CD4-positive, alpha-beta T cell treated with Interleukin-15 for 1 hour (primary cell): ENCODE measurements at regions not wholly inside any gene's neighbourhood (a gene's known extent, or its start where the extent isn't known, plus 50 kb on each side); places are given as distances from the start of the nearest gene placed in this dataset.

Experiments used
- DNase-seq: peaks from one replicate; pipeline ENCODE4 v3.0.0-alpha.2; 2020

DNA sequence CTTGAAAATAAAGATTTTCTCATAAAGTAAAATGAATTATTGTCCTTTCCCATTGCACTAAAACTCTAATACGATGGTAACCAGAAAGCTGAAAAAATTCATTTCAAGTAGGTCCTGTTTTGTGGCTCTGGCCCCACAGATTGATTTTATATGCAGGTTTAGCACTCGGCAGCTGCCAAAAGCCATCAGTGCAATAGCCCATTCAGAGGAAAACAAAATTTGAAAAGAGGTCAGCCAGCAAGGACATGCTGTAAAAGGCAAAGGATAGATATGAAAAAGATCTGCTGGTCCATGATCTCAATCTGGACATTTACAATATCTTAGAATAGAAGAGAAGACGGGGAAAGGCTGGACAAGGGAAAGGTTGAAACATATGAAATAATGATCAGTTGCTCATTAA lies 414.8 kb upstream of the NOVA1 start:
- DNase-seq: no peak

GRCh38 chr14:27013678-27014077 lies 415.8 kb upstream of the NOVA1 start:
- no peak for DNase-seq

GRCh38 chr14:27015065-27015464 lies 417.2 kb upstream of the NOVA1 start:
- DNase-seq: no peak

- no peak for DNase-seq
These were observed 427.8 kb upstream of the NOVA1 start for GRCh38 chr14:27025648-27026047.

DNA sequence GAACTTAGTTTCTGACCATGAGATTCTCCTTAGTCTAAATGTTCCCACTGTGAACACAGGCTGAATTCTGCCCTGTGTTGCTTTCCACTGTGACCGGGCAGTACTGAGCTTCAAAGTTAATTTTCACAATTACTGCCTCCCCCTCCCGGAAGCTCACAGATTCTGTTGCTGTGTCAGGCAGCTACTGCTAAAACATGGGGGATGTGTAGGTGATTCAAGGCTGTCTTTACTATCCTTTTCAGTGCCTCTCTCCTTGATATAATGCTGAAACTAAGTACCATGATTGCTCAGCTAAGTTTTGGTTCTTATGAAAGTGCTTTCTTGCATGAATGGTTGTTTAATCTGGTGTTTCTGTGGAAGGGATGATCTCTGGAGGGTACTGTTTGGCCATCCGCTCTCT lies 428.3 kb upstream of the NOVA1 start:
- no peak for DNase-seq

DNA sequence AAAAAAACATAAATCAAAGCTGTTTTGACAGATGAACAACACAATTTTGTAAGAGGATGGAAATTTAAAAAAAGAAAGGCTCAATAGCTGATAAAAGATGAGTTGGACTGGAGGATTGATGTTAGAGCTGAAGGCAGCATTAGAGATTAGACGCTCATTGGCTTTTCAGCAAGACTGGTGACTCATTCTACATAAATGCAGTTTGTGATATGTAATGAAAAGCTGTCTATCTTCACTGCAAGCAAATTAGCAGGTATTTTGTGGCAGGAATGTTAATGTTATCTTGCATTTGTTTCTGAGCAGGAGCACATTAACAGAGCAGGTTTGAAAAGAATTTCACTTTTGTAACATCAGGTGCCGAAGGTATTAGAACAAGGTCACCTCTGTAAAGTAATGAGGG lies 442.7 kb upstream of the NOVA1 start:
- no peak for DNase-seq

- DNase-seq: no peak
These were observed 451.9 kb upstream of the NOVA1 start for GRCh38 chr14:27049701-27050100.

GRCh38 chr14:27050208-27050607 lies 452.4 kb upstream of the NOVA1 start:
- DNase-seq: no peak

- DNase-seq: no peak
These were observed 458.8 kb upstream of the NOVA1 start for GRCh38 chr14:27056586-27056985.

- no peak for DNase-seq
These were observed 463.5 kb upstream of the NOVA1 start for GRCh38 chr14:27061299-27061698.

- no peak for DNase-seq
These were observed 466.1 kb upstream of the NOVA1 start for GRCh38 chr14:27063959-27064358.

GRCh38 chr14:27065886-27066285 lies 468.1 kb upstream of the NOVA1 start:
- DNase-seq: no peak

DNA sequence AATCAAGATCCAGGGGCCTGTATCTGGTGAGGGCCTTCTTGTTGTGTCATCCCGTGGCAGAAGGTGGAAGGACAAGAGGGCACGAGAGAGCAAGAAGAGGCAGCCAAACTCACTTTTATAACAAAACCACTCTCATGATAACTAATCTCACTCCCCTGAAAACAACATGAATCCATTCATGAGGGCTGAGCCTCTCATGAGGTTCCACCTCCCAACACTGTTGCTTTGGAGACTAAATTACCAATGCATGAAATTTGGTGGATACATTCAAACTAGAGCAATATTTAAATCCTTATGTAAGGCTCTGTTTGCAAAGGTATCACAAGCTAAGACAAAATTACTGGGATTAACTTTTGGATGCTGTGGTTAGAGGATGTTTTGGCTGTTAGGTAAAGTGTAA lies 470.1 kb upstream of the NOVA1 start:
- DNase-seq: no peak

GRCh38 chr14:27072589-27072988 lies 474.8 kb upstream of the NOVA1 start:
- no peak for DNase-seq

- no peak for DNase-seq
These were observed 477.7 kb upstream of the NOVA1 start for GRCh38 chr14:27075503-27075902.

GRCh38 chr14:27077214-27077613 lies 479.4 kb upstream of the NOVA1 start:
- no peak for DNase-seq

DNA sequence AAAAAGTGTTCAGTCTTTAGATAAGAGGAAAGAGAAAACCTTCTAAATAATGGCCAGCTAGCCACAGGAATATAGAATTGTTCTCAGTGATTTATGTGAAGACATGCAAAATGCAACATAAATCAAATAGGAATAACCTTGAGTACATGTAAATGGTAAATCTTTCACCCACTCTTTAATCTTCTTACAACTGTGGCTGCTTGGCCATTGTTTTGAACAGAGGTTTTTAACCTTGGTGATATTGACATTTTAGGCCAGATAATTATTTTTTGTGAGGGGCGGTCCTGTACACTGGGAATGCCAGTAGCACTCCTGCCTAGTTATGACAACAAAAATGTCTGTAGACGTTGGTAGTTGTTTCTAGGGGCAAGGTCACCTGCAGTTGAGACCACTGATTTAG lies 479.9 kb upstream of the NOVA1 start:
- DNase-seq: no peak

DNA sequence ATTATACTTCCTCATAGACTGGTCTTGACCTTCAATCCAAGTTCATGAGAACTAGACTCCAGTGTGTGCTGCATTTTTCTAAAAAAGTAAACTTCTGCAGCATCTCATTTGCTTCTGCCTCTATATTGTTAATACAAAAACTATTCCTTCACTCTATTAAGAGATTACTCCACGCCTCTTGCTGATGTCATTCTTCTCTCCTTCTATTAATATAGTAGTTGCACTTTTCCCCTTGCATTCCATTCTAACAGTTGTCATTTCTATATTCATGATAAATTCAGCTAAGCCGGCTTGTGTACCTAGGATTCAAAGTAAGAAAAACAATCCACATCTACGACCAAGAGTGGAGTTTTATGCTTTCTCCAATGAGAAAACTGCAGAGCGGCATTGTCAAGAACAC lies 480.4 kb upstream of the NOVA1 start:
- DNase-seq: no peak

GRCh38 chr14:27079716-27080115 lies 481.9 kb upstream of the NOVA1 start:
- DNase-seq: no peak

DNA sequence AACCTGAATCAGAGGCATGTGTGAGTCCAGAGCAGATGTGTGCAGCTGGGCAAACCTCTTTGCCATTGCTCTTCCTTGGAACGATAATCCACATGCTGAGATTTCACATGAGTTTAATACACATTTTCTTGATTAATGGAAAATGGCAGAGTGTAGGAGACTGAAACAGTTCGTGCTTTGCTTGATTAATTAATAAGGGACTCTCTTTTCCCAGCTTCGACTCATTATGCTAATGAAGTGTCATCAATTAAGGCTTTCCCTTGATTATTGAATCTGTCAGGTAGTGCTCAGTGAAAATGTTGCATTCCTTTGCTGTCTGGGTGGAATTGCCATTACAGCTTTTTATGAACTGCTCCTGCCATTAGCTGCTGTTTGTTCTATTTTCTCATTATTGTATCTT lies 487.7 kb upstream of the NOVA1 start:
- DNase-seq: no peak

DNA sequence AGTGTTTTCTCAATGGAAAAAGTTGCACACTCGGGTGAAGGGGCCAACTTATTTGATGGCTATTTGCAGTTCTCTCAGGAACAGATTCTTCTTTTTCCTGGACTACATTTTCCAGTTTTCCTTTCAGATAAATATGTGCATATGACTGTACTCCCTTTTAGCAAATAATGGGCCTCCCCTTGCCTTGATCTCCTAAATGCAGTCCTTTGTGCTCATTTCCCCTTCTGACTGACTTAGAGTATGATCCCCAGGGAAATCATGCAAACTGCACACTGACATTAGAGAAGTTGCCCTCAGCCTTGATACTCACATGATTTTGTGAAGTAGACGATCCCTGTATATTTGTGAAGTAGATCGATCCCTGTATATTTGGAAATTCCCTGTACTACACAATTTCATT lies 492.9 kb upstream of the NOVA1 start:
- DNase-seq: no peak

DNA sequence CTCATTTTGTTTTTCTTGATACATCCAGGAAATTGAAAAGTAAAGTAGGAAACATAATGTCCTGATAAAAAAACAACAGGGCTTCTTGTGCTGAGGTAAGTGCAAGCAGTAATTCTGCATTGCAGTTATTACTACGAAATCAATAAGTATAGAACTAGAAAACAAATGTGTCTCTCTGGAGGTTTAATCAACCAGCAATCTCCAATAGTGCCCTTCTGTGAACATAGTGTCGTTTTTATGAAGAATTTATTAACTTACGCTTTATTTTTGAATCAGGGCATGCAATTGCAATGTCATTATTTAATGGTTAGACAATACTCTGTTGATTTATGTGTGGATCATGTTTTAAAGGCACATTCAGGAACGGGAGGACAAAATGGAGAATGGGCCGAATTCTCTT lies 494.1 kb upstream of the NOVA1 start:
- no peak for DNase-seq

DNA sequence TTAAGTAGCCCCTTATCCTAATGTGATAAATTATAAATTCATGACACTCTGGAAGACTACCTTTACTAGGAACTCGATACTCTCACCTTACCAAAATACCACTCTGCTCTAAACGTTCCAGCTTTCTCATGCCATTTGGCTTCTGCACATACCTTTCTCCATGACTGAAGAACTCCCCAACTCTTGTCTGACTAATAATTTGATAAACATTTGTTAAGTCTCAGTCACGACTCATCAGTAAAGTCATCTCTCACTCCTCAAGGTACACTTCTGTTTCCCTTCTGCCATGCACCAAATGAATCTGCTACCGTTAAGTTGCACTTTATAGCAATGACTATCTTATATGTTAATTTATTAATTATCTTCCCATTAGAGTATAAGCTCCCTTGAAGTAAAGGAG lies 498.3 kb upstream of the NOVA1 start:
- DNase-seq: no peak

- DNase-seq: no peak
These were observed 500.6 kb upstream of the NOVA1 start for GRCh38 chr14:27098451-27098850.

DNA sequence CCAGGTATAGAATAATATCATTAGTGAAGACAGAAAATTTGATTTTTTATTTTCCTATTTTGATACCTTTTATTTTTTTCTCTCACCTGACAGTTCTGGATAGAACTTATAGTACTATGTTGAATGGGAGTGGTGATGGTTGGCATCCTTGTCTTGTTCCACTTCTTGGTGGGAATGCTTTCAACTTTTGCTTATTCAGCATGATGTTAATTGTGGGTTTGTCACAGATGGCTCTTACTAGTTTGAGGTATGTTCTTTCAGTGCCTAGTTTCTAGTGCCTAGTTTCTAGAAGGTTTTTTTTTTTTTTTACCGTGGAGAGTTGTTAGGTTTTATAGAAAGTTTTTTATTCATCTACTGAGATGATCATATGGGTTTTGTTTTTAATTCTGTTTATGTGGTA lies 516.3 kb upstream of the NOVA1 start:
- DNase-seq: no peak

DNA sequence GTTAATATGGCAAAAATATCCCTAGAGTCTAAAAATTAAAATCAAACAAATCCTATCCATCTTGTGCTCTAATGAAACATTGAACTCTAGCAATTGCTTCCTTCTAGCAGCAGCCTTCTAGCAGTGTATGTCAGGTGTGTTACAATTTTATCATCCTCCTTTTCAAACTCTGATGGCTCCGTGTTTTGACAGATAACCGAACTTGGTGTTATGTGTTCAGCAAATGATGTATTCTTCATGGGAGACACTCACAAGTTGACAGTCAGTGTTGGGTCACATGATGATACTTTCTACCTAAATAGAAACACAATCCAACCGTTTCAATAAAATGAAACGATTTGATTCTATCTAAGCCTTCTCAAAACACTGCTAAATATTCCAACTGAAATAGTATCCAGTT lies 525.3 kb upstream of the NOVA1 start:
- DNase-seq: no peak
